ENCODE measurements at regions not wholly inside any gene's neighbourhood (a gene's known extent, or its start where the extent isn't known, plus 50 kb on each side); places are given as distances from the start of the nearest gene placed in this dataset.

GRCh38 chr6:140018588-140018987 lies 644.1 kb upstream of the CITED2 start (continued):
- TF ChIP-seq E2F8 (IDR thresholded peaks at IDR 0.05; ENCODE audit: low read depth, partially characterized antibody) (no peak), TCF3 (CRISPR knock-in tag; IDR thresholded peaks at IDR 0.05) (0 out of 2 replicates have a peak, but pooled peaks have one; percentile 36), ZKSCAN3 (CRISPR knock-in tag; IDR thresholded peaks at IDR 0.05) (no peak), SIN3B (IDR thresholded peaks at IDR 0.05; ENCODE audit: low read depth) (no peak), MEIS2 (IDR thresholded peaks at IDR 0.05; ENCODE audit: partially characterized antibody) (peak; percentile 59), TCF7L2 (IDR thresholded peaks at IDR 0.05; ENCODE audit: low read depth, low read length) (no peak), GABPA (tag; conservative IDR thresholded peaks at IDR 0.05; ENCODE audit: low read depth) (no peak), EWSR1 (IDR thresholded peaks at IDR 0.05; ENCODE audit: borderline replicate concordance, low read depth, partially characterized antibody) (no peak), FOXJ2 (tag; IDR thresholded peaks at IDR 0.05) (0 out of 2 replicates have a peak, but pooled peaks have one; percentile 34), ATF6 (CRISPR knock-in tag; IDR thresholded peaks at IDR 0.05) (no peak), ZNF175 (CRISPR knock-in tag; IDR thresholded peaks at IDR 0.05; ENCODE audit: low read depth) (no peak), FOSL1 (tag; conservative IDR thresholded peaks at IDR 0.05) (peak; percentile 80), ARID3B (CRISPR knock-in tag; IDR thresholded peaks at IDR 0.05; ENCODE audit: borderline replicate concordance) (no peak), PRMT5 (CRISPR knock-in tag; IDR thresholded peaks at IDR 0.05) (no peak), KDM5B (IDR thresholded peaks at IDR 0.05; ENCODE audit: insufficient replicate concordance, low read depth, low read length) (no peak), ATF2 (CRISPR knock-in tag; IDR thresholded peaks at IDR 0.05) (no peak), RBM15 (IDR thresholded peaks at IDR 0.05; ENCODE audit: insufficient read depth, low read length) (no peak)

Measured in K562 (cell line).